MM.1S (cell line): ENCODE measurements at regions not wholly inside any gene's neighbourhood (a gene's known extent, or its start where the extent isn't known, plus 50 kb on each side); places are given as distances from the start of the nearest gene placed in this dataset.

ENCODE experiments used
- CTCF ChIP-seq: fragments of 300-600 bp; sonication (generic); IDR thresholded peaks from 2 replicates; pipeline ENCODE4 v1.5.1; 2016; ENCODE audit warnings: antibody characterized with exemption, low read length, mixed read lengths
- EZH2 ChIP-seq: fragments of 300-600 bp; sonication (generic); optimal IDR thresholded peaks from 2 replicates; pipeline ENCODE3; 2017; ENCODE audit warnings: low read depth, mild to moderate bottlenecking, antibody characterized with exemption, low read length, mixed read lengths
- EZH2phosphoT487 ChIP-seq: fragments of 300-600 bp; sonication (generic); IDR thresholded peaks from 2 replicates; pipeline ENCODE4 v1.6.1; 2018; ENCODE audit warnings: antibody characterized with exemption, low read length

GRCh38 chr1:222953585-222953984 lies 138.7 kb downstream of the DISP1 start:
- TF ChIP-seq CTCF (no peak), EZH2 (no peak), EZH2phosphoT487 (no peak)
